Endothelial cell of umbilical vein (primary cell): ENCODE measurements at regions not wholly inside any gene's neighbourhood (a gene's known extent, or its start where the extent isn't known, plus 50 kb on each side); places are given as distances from the start of the nearest gene placed in this dataset.
"Not testable (repeated sequence)": the region's sequence is repeated elsewhere in the genome, so short reads cannot be mapped to it uniquely, and the experiment has no call there.

Source experiments
- BruUV-seq: library from RNA; stranded (reverse); fragments of 400-500 nt; replicated peaks from 2 replicates; lab custom pipeline; 2021; lab: Mats Ljungman, UMichigan
- CTCF ChIA-PET: fragments of 300-600, 350-600 bp; sonication (Branson Sonifier 250); formaldehyde crosslinking; loops from one replicate; lab custom pipeline; 2021; ENCODE audit warnings: antibody characterized with exemption, inconsistent platforms; lab: Charles Lee
- POLR2A ChIA-PET: fragments of 300-600, 350-600 bp; sonication (Branson Sonifier 250); formaldehyde crosslinking; loops from one replicate; lab custom pipeline; 2021; ENCODE audit warnings: antibody characterized with exemption, inconsistent platforms; lab: Charles Lee
- DNase-seq: peaks from one replicate; pipeline ENCODE4 v3.0.0-alpha.2; 2011; ENCODE audit warnings: low read depth, low spot score
- FAIRE-seq: peaks from 2 replicates; lab custom pipeline; 2011; peaks lifted over from hg19 to GRCh38; lab: Jason Lieb, UNC
- H2AFZ ChIP-seq: 2 replicates; pipeline ENCODE4 v1.6.0; 2012; ENCODE audit warnings: low read depth, low read length, control low read depth, inconsistent platforms
- H3K27ac ChIP-seq: 2 replicates; pipeline ENCODE4 v1.5.1; 2011; ENCODE audit warnings: low read depth, mild to moderate bottlenecking, control low read depth, low read length, moderate library complexity; ENCODE audit not compliant: insufficient read depth
- H3K27me3 ChIP-seq, 2 experiments: 2 replicates each; pipeline versions ENCODE4 v1.6.0 to v1.6.1; 2011; ENCODE audit warnings: low read length in 2 of 2, mixed read lengths in 1 of 2; ENCODE audit not compliant: control insufficient read depth in 2 of 2, insufficient read depth in 2 of 2
- H3K36me3 ChIP-seq, 2 experiments: 2 replicates in 1 of 2; 3 replicates in 1 of 2; pipeline ENCODE4 v1.5.1; 2011; ENCODE audit warnings: low read length in 2 of 2, mild to moderate bottlenecking in 1 of 2, moderate library complexity in 1 of 2; ENCODE audit not compliant: control insufficient read depth in 2 of 2, insufficient read depth in 2 of 2; ENCODE audit errors: extremely low read depth in 1 of 2
- H3K4me1 ChIP-seq: 3 replicates; pipeline ENCODE4 v1.5.1; 2011; ENCODE audit warnings: mild to moderate bottlenecking, low read length; ENCODE audit not compliant: control insufficient read depth, insufficient read depth; ENCODE audit errors: extremely low read depth
- H3K4me2 ChIP-seq: 2 replicates; pipeline ENCODE4 v1.6.1; 2011; ENCODE audit warnings: low read length, control low read depth, mixed read lengths; ENCODE audit not compliant: insufficient read depth
- H3K4me3 ChIP-seq, 3 experiments: fragments of 200-600 bp in 1 of 3; sonication (generic), shearing (Covaris generic) in 1 of 3; replicated peaks in 1 of 3; 2 replicates each; pipeline ENCODE4 v1.5.1; 2011 to 2016; ENCODE audit warnings: control low read depth in 3 of 3, low read length in 3 of 3, mild to moderate bottlenecking in 2 of 3, inconsistent platforms in 1 of 3, low read depth in 1 of 3, moderate library complexity in 1 of 3; ENCODE audit not compliant: insufficient read depth in 1 of 3
- H3K79me2 ChIP-seq: 2 replicates; pipeline ENCODE4 v1.6.0; 2012; ENCODE audit warnings: low read length, inconsistent platforms; ENCODE audit not compliant: control insufficient read depth, insufficient read depth
- H3K9ac ChIP-seq: replicated peaks from 2 replicates; pipeline ENCODE3; 2011; ENCODE audit warnings: low read length, control low read depth; ENCODE audit not compliant: insufficient read depth; ENCODE audit errors: extremely low read depth
- H3K9me1 ChIP-seq: replicated peaks from 3 replicates; pipeline ENCODE4 v1.6.0; 2011; ENCODE audit warnings: mild to moderate bottlenecking, low read length; ENCODE audit not compliant: control insufficient read depth, insufficient read depth; ENCODE audit errors: extremely low read depth
- H3K9me3 ChIP-seq: replicated peaks from 2 replicates; pipeline ENCODE4 v1.5.1; 2012; ENCODE audit warnings: low read length, inconsistent platforms; ENCODE audit not compliant: control insufficient read depth, insufficient read depth
- H4K20me1 ChIP-seq: replicated peaks from 2 replicates; pipeline ENCODE3; 2011; ENCODE audit warnings: mild to moderate bottlenecking, low read length; ENCODE audit not compliant: control insufficient read depth, insufficient read depth; ENCODE audit errors: extremely low read depth
- EZH2 ChIP-seq: IDR thresholded peaks from 2 replicates; pipeline ENCODE4 v1.6.1; 2012; ENCODE audit warnings: borderline replicate concordance, low read depth, mild to moderate bottlenecking, moderate library complexity, low read length, inconsistent platforms; ENCODE audit not compliant: severe bottlenecking
- FOS ChIP-seq: IDR thresholded peaks from 2 replicates; pipeline ENCODE4 v1.6.1; 2011; ENCODE audit warnings: mild to moderate bottlenecking, low read length, moderate library complexity, borderline replicate concordance; ENCODE audit not compliant: insufficient read depth
- GATA2 ChIP-seq: IDR thresholded peaks from 2 replicates; pipeline ENCODE4 v1.7.0; 2011; ENCODE audit warnings: low read depth, mild to moderate bottlenecking, moderate library complexity, mixed read lengths, low read length; ENCODE audit not compliant: insufficient read length, insufficient read depth
- JUN ChIP-seq: IDR thresholded peaks from 2 replicates; pipeline ENCODE4 v1.6.1; 2011; ENCODE audit warnings: borderline replicate concordance, low read depth; ENCODE audit not compliant: insufficient read length, insufficient read depth
- MYC ChIP-seq: IDR thresholded peaks from one replicate; pipeline ENCODE4 v1.6.1; 2011; ENCODE audit warnings: mild to moderate bottlenecking, low read depth, low read length
- POLR2A ChIP-seq: IDR thresholded peaks from 2 replicates; pipeline ENCODE4 v1.6.1; 2012; ENCODE audit warnings: low read depth, mild to moderate bottlenecking, control low read depth, low read length
- POLR2AphosphoS5 ChIP-seq: IDR thresholded peaks from 2 replicates; pipeline ENCODE4 v1.6.1; 2012; ENCODE audit warnings: low read depth, mild to moderate bottlenecking, control low read depth, low read length, moderate library complexity; ENCODE audit not compliant: insufficient read depth
- dilution Hi-C: fragments of 300-500 bp; cut with MboI; formaldehyde crosslinking; loops from one replicate; pipeline ENCODE4 v1.15.0; 2019; ENCODE audit warnings: low sequenced_read_pairs; ENCODE audit not compliant: extremely low pct_ligation_motif_present
- intact Hi-C: fragments of 100-400 bp; cut with micrococcal nuclease; formaldehyde crosslinking; loops from one replicate; pipeline ENCODE4 v1.10.0; 2022
- TF ChIP-seq, protein P1 (sequence below), 2 donors: IDR thresholded peaks; 1 replicate in 1 of 2; 2 replicates in 1 of 2; pipeline ENCODE4 v1.5.1; 2011; ENCODE audit warnings: low read length in 2 of 2, mild to moderate bottlenecking in 2 of 2, moderate library complexity in 2 of 2, control low read depth in 1 of 2, inconsistent platforms in 1 of 2, low read depth in 1 of 2; ENCODE audit not compliant: insufficient read depth in 1 of 2; ENCODE audit errors: extremely low read depth in 1 of 2
- TF ChIP-seq, protein P2 (sequence below): IDR thresholded peaks from 2 replicates; pipeline ENCODE4 v1.6.1; 2011; ENCODE audit not compliant: insufficient read depth, insufficient read length

DNA sequence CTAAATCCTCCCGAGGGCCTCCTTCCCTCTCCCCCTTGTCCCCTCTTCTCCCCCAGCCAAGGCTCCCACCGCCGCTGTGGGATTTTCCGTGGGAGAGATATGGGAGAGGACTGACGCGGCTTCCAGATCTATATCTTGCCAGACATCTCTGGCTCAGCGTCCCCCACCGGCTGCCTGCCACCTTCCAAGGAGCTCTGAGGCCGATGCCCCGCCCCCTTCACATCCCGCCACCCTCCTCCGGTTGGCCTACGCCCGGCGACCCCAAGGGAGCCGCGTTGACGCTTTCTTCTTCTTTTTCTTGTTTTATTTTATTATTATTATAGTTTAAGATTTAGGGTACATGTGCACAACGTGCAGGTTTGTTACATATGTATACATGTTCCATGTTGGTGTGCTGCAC is 352.2 kb upstream of the DEFB115 start:
- intact Hi-C loops, H3K9me1 ChIP-seq, H3K4me3 ChIP-seq, BruUV-seq, H3K4me1 ChIP-seq, FAIRE-seq, H2AFZ ChIP-seq, H3K9me3 ChIP-seq, CTCF ChIA-PET, H3K4me2 ChIP-seq, dilution Hi-C loops, H3K36me3 ChIP-seq, H3K9ac ChIP-seq, H3K79me2 ChIP-seq, H3K27me3 ChIP-seq, POLR2A ChIA-PET, H3K27ac ChIP-seq, H4K20me1 ChIP-seq, DNase-seq: not testable (repeated sequence)

DNA sequence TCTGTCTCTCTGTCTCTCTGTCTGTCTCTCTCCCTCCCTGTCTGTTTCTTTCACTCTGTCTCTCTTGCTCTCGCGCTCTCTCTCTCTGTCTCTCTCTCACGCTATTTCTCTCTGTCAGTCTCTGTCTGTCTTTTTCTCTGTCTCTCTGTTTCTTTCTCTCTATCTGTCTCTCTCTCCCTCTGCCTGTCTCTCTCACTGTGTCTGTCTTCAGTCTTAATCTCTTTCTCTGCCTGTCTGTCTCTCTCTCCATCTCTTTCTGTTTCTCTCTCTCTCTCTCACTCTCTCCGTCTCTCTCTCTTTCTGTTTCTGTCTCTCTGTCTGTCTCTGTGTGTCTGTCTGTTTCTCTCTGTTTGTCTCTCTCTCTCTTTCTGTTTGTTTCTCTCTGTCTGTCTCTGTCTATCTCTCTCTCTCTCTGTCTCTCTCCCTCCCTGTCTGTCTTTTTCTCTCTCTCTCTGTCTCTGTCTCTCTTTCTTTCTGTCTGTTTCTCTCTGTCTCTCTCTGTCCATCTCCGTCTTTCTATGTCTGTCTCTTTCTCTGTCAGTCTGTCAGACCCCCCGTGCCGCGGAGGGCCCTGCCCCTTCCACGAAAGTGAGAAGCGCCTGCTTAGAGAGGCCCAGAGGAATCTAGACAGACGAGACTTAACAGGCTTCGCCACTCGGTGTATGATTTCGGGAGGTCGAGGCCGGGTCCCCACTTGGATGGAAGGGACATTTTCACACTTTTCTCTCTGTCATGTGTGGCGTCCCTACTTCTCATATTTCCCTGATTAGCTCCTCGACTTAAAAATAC is 346.3 kb upstream of the DEFB115 start:
- BruUV-seq = no TSS peak
- CTCF ChIA-PET = no interaction called here
- TF ChIP-seq MYC = no peak
- no peak for TF ChIP-seq POLR2AphosphoS5
- TF ChIP-seq JUN = no peak
- TF ChIP-seq EZH2 = no peak
- TF ChIP-seq, protein P1, sequence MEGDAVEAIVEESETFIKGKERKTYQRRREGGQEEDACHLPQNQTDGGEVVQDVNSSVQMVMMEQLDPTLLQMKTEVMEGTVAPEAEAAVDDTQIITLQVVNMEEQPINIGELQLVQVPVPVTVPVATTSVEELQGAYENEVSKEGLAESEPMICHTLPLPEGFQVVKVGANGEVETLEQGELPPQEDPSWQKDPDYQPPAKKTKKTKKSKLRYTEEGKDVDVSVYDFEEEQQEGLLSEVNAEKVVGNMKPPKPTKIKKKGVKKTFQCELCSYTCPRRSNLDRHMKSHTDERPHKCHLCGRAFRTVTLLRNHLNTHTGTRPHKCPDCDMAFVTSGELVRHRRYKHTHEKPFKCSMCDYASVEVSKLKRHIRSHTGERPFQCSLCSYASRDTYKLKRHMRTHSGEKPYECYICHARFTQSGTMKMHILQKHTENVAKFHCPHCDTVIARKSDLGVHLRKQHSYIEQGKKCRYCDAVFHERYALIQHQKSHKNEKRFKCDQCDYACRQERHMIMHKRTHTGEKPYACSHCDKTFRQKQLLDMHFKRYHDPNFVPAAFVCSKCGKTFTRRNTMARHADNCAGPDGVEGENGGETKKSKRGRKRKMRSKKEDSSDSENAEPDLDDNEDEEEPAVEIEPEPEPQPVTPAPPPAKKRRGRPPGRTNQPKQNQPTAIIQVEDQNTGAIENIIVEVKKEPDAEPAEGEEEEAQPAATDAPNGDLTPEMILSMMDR (IDR thresholded peaks at IDR 0.05; ENCODE audit: extremely low read depth in 1 of 2, insufficient read depth in 1 of 2, low read depth in 1 of 2, low read length in 2 of 2) = no peak
- no peak for TF ChIP-seq FOS
- TF ChIP-seq, protein P2, sequence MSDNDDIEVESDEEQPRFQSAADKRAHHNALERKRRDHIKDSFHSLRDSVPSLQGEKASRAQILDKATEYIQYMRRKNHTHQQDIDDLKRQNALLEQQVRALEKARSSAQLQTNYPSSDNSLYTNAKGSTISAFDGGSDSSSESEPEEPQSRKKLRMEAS = no peak
- TF ChIP-seq POLR2A = no peak
- no peak for TF ChIP-seq GATA2
- FAIRE-seq (no peak), DNase-seq (no peak)
- Histone ChIP-seq H3K9me3 (peaks cover 2% of the 10 kb centered on the region), H3K4me3 (no peak overlapping the region), H2AFZ (no peak overlapping the region), H3K79me2 (no peaks in the 10 kb centered on the region), H4K20me1 (no peaks in the 10 kb centered on the region), H3K27me3 (no peaks in the 10 kb centered on the region), H3K36me3 (no peaks in the 10 kb centered on the region), H3K4me1 (no peaks in the 10 kb centered on the region), H3K9me1 (no peaks in the 10 kb centered on the region), H3K9ac (no peak overlapping the region), H3K4me2 (no peak overlapping the region), H3K27ac (no peak overlapping the region)
- dilution Hi-C loops = no loop called here
- POLR2A ChIA-PET = no interaction called here
- intact Hi-C loops = no loop called here
